ENCODE measurements at regions not wholly inside any gene's neighbourhood (a gene's known extent, or its start where the extent isn't known, plus 50 kb on each side); places are given as distances from the start of the nearest gene placed in this dataset.

DNA sequence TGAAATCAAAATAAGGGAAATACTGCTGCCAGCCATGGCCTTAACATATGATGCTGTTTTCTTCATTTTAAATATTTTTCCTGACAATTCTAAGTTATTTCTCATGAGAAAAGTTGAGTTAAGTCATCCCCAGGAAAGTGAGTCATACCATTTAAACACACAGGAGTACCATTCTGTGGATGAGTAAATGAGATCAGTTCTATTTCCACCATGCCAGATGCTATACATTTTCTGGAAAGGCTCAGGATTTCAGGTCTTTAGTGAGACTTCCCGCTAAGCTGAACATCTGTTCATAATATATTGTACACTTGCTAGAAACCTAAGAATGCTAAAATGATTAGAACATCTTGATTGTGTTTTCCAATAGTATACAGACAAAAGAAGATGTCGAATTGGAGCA lies 256.2 kb upstream of the MANEA start:
- DNase-seq (ENCODE audit: low spot score) (no peak), ATAC-seq (ENCODE audit: low FRiP score) (no peak)
- TF ChIP-seq, protein P1, sequence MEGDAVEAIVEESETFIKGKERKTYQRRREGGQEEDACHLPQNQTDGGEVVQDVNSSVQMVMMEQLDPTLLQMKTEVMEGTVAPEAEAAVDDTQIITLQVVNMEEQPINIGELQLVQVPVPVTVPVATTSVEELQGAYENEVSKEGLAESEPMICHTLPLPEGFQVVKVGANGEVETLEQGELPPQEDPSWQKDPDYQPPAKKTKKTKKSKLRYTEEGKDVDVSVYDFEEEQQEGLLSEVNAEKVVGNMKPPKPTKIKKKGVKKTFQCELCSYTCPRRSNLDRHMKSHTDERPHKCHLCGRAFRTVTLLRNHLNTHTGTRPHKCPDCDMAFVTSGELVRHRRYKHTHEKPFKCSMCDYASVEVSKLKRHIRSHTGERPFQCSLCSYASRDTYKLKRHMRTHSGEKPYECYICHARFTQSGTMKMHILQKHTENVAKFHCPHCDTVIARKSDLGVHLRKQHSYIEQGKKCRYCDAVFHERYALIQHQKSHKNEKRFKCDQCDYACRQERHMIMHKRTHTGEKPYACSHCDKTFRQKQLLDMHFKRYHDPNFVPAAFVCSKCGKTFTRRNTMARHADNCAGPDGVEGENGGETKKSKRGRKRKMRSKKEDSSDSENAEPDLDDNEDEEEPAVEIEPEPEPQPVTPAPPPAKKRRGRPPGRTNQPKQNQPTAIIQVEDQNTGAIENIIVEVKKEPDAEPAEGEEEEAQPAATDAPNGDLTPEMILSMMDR (IDR thresholded peaks at IDR 0.05), result no peak

DNA sequence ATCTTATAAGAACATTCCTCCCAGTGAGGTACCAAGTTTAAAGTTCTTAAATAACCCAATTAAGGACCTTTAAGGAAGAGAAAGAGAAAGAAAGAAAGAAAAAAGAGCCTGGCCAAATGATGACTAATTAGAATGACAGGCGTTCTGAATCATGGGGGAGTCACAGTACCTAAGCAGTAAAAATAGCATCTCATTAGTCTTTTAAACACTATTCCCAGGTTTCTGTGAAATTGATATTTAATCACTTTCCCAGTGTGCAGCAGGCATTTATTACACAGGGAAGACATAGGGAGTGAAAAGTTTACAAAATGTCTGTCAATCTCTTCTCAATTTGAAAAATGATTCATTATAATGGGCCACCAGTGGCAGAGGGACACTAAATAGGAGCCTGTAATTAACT lies 251.4 kb upstream of the MANEA start:
- DNase-seq (ENCODE audit: low spot score), result no peak
- ATAC-seq (ENCODE audit: low FRiP score), result no peak
- TF ChIP-seq, protein P1 (IDR thresholded peaks at IDR 0.05), result no peak

DNA sequence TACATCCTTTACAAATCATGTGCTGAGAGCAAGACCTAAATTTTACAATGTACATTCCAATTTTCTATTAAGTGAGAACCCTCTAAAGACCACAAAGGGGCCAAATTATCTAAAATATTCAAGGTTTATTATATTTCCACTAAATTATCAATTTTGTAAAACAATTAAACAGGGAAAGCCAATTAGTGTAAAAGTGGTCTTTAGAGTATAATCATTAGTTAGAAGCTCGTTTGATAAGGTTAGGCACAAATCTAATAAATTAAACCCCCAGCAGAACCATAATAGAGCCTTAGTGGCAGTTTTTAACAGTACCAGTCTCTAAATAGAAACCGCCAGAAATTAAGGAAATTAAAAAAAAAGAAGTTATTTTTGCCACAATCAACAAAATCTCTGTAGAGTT lies 249.1 kb upstream of the MANEA start:
- TF ChIP-seq, protein P1 (IDR thresholded peaks at IDR 0.05), result no peak
- ATAC-seq (ENCODE audit: low FRiP score), result no peak
- no peak for DNase-seq (ENCODE audit: low spot score)

DNA sequence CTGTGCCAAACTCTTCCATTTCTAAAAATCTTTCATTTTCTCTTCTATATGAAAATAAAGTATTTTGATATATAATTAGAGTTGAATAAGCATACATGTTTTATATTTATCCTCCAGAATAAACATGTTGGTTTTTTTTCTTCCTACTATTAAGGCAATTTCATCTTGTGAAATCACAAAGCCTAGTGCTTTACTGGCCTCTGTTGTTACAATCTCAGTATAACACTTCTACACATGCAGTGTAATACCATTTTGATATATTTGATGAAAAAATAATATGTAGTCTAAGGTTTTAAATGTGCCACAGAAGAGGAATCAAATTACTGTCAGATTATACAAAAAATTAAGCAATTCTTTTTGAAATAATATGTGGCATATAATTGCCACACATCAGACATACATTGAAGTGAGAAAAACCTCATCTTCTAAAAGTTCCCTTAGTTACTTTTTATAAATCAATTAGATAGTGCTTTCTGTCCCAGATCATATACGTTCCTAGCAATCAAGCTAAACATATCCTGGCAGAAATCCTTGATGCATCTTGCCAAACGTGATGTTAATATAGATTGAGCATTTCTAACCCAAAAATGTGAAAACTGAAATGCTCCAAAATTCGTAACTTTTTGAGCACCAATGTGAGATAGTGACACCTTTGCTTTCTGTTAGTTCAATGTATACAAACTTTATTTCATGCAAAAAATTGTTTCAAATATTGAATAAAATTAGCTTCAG lies 225.1 kb upstream of the MANEA start:
- TF ChIP-seq, protein P1 (IDR thresholded peaks at IDR 0.05), result no peak
- no peak for ATAC-seq (ENCODE audit: low FRiP score)
- no peak for DNase-seq (ENCODE audit: low spot score)

DNA sequence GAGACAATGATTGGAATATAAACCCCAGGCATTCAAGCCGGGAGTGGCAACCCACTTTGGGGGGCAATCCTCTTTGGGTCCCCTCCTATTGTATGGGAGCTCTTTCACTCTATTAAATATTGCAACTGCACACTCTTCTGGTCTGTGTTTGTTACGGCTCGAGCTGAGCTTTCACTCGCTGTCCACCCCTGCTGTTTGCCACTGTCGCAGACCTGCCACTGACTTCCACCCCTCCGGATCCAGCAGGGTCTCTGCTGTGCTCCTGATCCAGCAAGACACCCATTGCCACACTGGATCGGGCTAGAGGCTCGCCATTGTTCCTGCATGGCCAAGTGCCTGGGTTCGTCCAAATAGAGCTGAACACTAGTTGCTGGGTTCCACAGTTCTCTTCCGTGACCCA lies 222.8 kb upstream of the MANEA start:
- TF ChIP-seq, protein P1 (IDR thresholded peaks at IDR 0.05), result no peak
- DNase-seq (ENCODE audit: low spot score), result no peak
- no peak for ATAC-seq (ENCODE audit: low FRiP score)

DNA sequence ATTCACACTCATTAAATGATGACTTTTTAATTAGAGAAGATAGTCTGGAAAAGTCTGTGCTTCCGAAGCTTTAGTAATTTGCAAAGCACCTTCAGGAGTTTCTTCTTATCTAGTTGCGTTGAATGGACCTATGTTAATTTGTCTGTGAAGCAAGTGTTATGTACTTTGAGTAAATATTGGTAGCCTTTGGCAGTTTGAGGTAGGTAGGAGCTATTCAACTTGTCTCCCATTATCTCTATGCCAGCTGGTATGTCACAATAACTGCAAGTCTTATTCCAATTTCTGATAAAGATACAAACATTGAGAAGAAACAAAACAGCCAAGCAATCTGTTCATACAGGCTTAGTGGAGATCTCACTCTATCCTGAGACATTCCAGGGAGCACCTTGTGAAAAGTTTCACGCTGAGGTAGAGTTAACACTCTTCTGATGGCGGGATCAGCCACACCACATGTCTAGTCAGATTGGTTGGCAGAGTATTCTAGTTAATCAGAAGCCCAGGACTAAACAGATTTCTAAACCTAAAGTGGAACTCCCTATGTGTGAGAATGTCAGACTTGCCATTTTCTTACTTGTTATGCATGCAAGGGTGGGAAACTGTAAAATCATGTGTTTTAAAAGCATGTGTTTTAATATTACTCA lies 219.8 kb upstream of the MANEA start:
- no peak for DNase-seq (ENCODE audit: low spot score)
- TF ChIP-seq, protein P1 (IDR thresholded peaks at IDR 0.05), result no peak
- no peak for ATAC-seq (ENCODE audit: low FRiP score)

Measured in omental fat pad (tissue), 3 donors.